ENCODE measurements at regions not wholly inside any gene's neighbourhood (a gene's known extent, or its start where the extent isn't known, plus 50 kb on each side); places are given as distances from the start of the nearest gene placed in this dataset.

DNA sequence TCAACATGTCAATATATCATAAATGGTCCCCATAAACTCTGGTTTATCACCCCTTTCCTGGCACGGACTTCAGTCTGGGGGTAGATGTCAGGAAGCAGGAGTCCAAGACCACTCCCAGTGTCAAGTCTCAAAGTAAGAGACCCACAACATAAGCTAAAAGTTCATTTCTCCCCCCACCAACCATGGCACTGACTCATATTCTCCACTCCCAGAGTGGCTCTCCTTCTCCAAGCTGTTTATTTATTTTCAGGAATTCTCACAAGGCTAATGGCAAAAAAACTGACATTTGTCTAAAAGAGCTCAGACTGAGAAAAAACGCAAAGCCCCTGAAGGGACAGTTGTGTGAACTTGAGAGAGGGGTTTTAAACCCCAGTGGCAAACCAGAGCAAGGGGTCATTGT is 217.0 kb downstream of the RAB28 start:
- TF ChIP-seq, protein P1, sequence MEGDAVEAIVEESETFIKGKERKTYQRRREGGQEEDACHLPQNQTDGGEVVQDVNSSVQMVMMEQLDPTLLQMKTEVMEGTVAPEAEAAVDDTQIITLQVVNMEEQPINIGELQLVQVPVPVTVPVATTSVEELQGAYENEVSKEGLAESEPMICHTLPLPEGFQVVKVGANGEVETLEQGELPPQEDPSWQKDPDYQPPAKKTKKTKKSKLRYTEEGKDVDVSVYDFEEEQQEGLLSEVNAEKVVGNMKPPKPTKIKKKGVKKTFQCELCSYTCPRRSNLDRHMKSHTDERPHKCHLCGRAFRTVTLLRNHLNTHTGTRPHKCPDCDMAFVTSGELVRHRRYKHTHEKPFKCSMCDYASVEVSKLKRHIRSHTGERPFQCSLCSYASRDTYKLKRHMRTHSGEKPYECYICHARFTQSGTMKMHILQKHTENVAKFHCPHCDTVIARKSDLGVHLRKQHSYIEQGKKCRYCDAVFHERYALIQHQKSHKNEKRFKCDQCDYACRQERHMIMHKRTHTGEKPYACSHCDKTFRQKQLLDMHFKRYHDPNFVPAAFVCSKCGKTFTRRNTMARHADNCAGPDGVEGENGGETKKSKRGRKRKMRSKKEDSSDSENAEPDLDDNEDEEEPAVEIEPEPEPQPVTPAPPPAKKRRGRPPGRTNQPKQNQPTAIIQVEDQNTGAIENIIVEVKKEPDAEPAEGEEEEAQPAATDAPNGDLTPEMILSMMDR (conservative IDR thresholded peaks at IDR 0.05; ENCODE audit: low read depth, low read length) = no peak
- TF ChIP-seq EZH2 (IDR thresholded peaks at IDR 0.05; ENCODE audit: borderline replicate concordance, low read depth, low read length, poor library complexity, severe bottlenecking) = no peak

Data from A673 (cell line).